ENCODE measurements at regions not wholly inside any gene's neighbourhood (a gene's known extent, or its start where the extent isn't known, plus 50 kb on each side); places are given as distances from the start of the nearest gene placed in this dataset.

GRCh38 chr2:7239078-7239477 is 321.9 kb downstream of the RNF144A start:
- Histone ChIP-seq H3K9me3 (ENCODE audit: low read length) (no peaks in the 10 kb centered on the region), H2AFZ (ENCODE audit: low read length) (no peak overlapping the region), H3K4me1 (ENCODE audit: low read length) (no peaks in the 10 kb centered on the region), H4K20me1 (ENCODE audit: insufficient read depth, low read depth, low read length) (no peaks in the 10 kb centered on the region), H3K9ac (ENCODE audit: low read length) (no peak overlapping the region), H3K36me3 (ENCODE audit: insufficient read depth, low read length) (no peaks in the 10 kb centered on the region), H3K4me2 (ENCODE audit: low read depth, low read length, poor library complexity, severe bottlenecking) (no peak overlapping the region), H3K27ac (ENCODE audit: low read length) (no peak overlapping the region), H3K79me2 (ENCODE audit: low read length) (no peaks in the 10 kb centered on the region), H3K4me3 (ENCODE audit: low read length) (no peak overlapping the region), H3K27me3 (ENCODE audit: low read length) (no peaks in the 10 kb centered on the region), H3K9me2 (replicated peaks; ENCODE audit: insufficient read depth, low read length) (no peaks in the 10 kb centered on the region)
- no peak for DNase-seq

- no peaks in the 10 kb centered on the region for H4K20me1 ChIP-seq (ENCODE audit: insufficient read depth, low read depth, low read length)
- H3K4me3 ChIP-seq (ENCODE audit: low read length), result no peak overlapping the region
- no peaks in the 10 kb centered on the region for H3K36me3 ChIP-seq (ENCODE audit: insufficient read depth, low read length)
- H3K4me1 ChIP-seq (ENCODE audit: low read length), result no peaks in the 10 kb centered on the region
- H3K9ac ChIP-seq (ENCODE audit: low read length), result no peak overlapping the region
- no peak for DNase-seq
- no peaks in the 10 kb centered on the region for H3K9me3 ChIP-seq (ENCODE audit: low read length)
- H3K27ac ChIP-seq (ENCODE audit: low read length), result no peak overlapping the region
- H3K79me2 ChIP-seq (ENCODE audit: low read length), result no peaks in the 10 kb centered on the region
- no peaks in the 10 kb centered on the region for H3K27me3 ChIP-seq (ENCODE audit: low read length)
- no peak overlapping the region for H3K4me2 ChIP-seq (ENCODE audit: low read depth, low read length, poor library complexity, severe bottlenecking)
- no peaks in the 10 kb centered on the region for H3K9me2 ChIP-seq (replicated peaks; ENCODE audit: insufficient read depth, low read length)
- H2AFZ ChIP-seq (ENCODE audit: low read length), result no peak overlapping the region
Observed at GRCh38 chr2:7241041-7241745, 324.0 kb downstream of the RNF144A start.

- H3K27ac ChIP-seq (ENCODE audit: low read length), result no peak overlapping the region
- H3K4me2 ChIP-seq (ENCODE audit: low read depth, low read length, poor library complexity, severe bottlenecking), result no peak overlapping the region
- H3K9me2 ChIP-seq (replicated peaks; ENCODE audit: insufficient read depth, low read length), result no peaks in the 10 kb centered on the region
- H3K9ac ChIP-seq (ENCODE audit: low read length), result no peak overlapping the region
- no peaks in the 10 kb centered on the region for H3K4me1 ChIP-seq (ENCODE audit: low read length)
- no peaks in the 10 kb centered on the region for H3K36me3 ChIP-seq (ENCODE audit: insufficient read depth, low read length)
- no peak for DNase-seq
- no peaks in the 10 kb centered on the region for H3K27me3 ChIP-seq (ENCODE audit: low read length)
- H2AFZ ChIP-seq (ENCODE audit: low read length), result no peak overlapping the region
- no peaks in the 10 kb centered on the region for H4K20me1 ChIP-seq (ENCODE audit: insufficient read depth, low read depth, low read length)
- H3K79me2 ChIP-seq (ENCODE audit: low read length), result no peaks in the 10 kb centered on the region
- H3K4me3 ChIP-seq (ENCODE audit: low read length), result no peak overlapping the region
- H3K9me3 ChIP-seq (ENCODE audit: low read length), result no peaks in the 10 kb centered on the region
Observed at GRCh38 chr2:7242189-7242867, 325.1 kb downstream of the RNF144A start.

- H4K20me1 ChIP-seq (ENCODE audit: insufficient read depth, low read depth, low read length), result no peaks in the 10 kb centered on the region
- H3K27me3 ChIP-seq (ENCODE audit: low read length), result no peaks in the 10 kb centered on the region
- H3K4me2 ChIP-seq (ENCODE audit: low read depth, low read length, poor library complexity, severe bottlenecking), result no peak overlapping the region
- H3K9me2 ChIP-seq (replicated peaks; ENCODE audit: insufficient read depth, low read length), result no peaks in the 10 kb centered on the region
- H2AFZ ChIP-seq (ENCODE audit: low read length), result no peak overlapping the region
- H3K27ac ChIP-seq (ENCODE audit: low read length), result no peak overlapping the region
- no peak for DNase-seq
- H3K9me3 ChIP-seq (ENCODE audit: low read length), result no peaks in the 10 kb centered on the region
- no peaks in the 10 kb centered on the region for H3K4me1 ChIP-seq (ENCODE audit: low read length)
- no peaks in the 10 kb centered on the region for H3K36me3 ChIP-seq (ENCODE audit: insufficient read depth, low read length)
- H3K4me3 ChIP-seq (ENCODE audit: low read length), result no peak overlapping the region
- H3K9ac ChIP-seq (ENCODE audit: low read length), result no peak overlapping the region
- no peaks in the 10 kb centered on the region for H3K79me2 ChIP-seq (ENCODE audit: low read length)
Observed at GRCh38 chr2:7243276-7243675, 326.1 kb downstream of the RNF144A start.

- Histone ChIP-seq H4K20me1 (ENCODE audit: insufficient read depth, low read depth, low read length) (no peaks in the 10 kb centered on the region), H3K27me3 (ENCODE audit: low read length) (no peaks in the 10 kb centered on the region), H3K9ac (ENCODE audit: low read length) (no peak overlapping the region), H3K9me2 (replicated peaks; ENCODE audit: insufficient read depth, low read length) (no peaks in the 10 kb centered on the region), H3K79me2 (ENCODE audit: low read length) (no peaks in the 10 kb centered on the region), H3K4me2 (ENCODE audit: low read depth, low read length, poor library complexity, severe bottlenecking) (no peak overlapping the region), H3K4me1 (ENCODE audit: low read length) (no peaks in the 10 kb centered on the region), H3K9me3 (ENCODE audit: low read length) (no peaks in the 10 kb centered on the region), H3K27ac (ENCODE audit: low read length) (no peak overlapping the region), H2AFZ (ENCODE audit: low read length) (no peak overlapping the region), H3K4me3 (ENCODE audit: low read length) (no peak overlapping the region), H3K36me3 (ENCODE audit: insufficient read depth, low read length) (no peaks in the 10 kb centered on the region)
- DNase-seq, result no peak
Observed at GRCh38 chr2:7256377-7256776, 339.2 kb downstream of the RNF144A start.

- H3K9me3 ChIP-seq (ENCODE audit: low read length), result no peaks in the 10 kb centered on the region
- H3K36me3 ChIP-seq (ENCODE audit: insufficient read depth, low read length), result no peaks in the 10 kb centered on the region
- no peaks in the 10 kb centered on the region for H4K20me1 ChIP-seq (ENCODE audit: insufficient read depth, low read depth, low read length)
- DNase-seq, result no peak
- H3K27ac ChIP-seq (ENCODE audit: low read length), result no peak overlapping the region
- H3K4me1 ChIP-seq (ENCODE audit: low read length), result no peaks in the 10 kb centered on the region
- no peaks in the 10 kb centered on the region for H3K9me2 ChIP-seq (replicated peaks; ENCODE audit: insufficient read depth, low read length)
- no peak overlapping the region for H3K4me3 ChIP-seq (ENCODE audit: low read length)
- no peak overlapping the region for H2AFZ ChIP-seq (ENCODE audit: low read length)
- H3K9ac ChIP-seq (ENCODE audit: low read length), result no peak overlapping the region
- H3K27me3 ChIP-seq (ENCODE audit: low read length), result no peaks in the 10 kb centered on the region
- H3K4me2 ChIP-seq (ENCODE audit: low read depth, low read length, poor library complexity, severe bottlenecking), result no peak overlapping the region
- no peaks in the 10 kb centered on the region for H3K79me2 ChIP-seq (ENCODE audit: low read length)
Observed at GRCh38 chr2:7262727-7263126, 345.5 kb downstream of the RNF144A start.

GRCh38 chr2:7264791-7265190 is 347.6 kb downstream of the RNF144A start:
- no peak for DNase-seq
- Histone ChIP-seq H3K4me1 (ENCODE audit: low read length) (no peaks in the 10 kb centered on the region), H3K4me3 (ENCODE audit: low read length) (no peak overlapping the region), H3K27ac (ENCODE audit: low read length) (no peak overlapping the region), H2AFZ (ENCODE audit: low read length) (no peak overlapping the region), H3K27me3 (ENCODE audit: low read length) (no peaks in the 10 kb centered on the region), H3K9me2 (replicated peaks; ENCODE audit: insufficient read depth, low read length) (no peaks in the 10 kb centered on the region), H4K20me1 (ENCODE audit: insufficient read depth, low read depth, low read length) (no peaks in the 10 kb centered on the region), H3K4me2 (ENCODE audit: low read depth, low read length, poor library complexity, severe bottlenecking) (no peak overlapping the region), H3K36me3 (ENCODE audit: insufficient read depth, low read length) (no peaks in the 10 kb centered on the region), H3K79me2 (ENCODE audit: low read length) (no peaks in the 10 kb centered on the region), H3K9me3 (ENCODE audit: low read length) (no peaks in the 10 kb centered on the region), H3K9ac (ENCODE audit: low read length) (no peak overlapping the region)

GRCh38 chr2:7265286-7265685 is 348.1 kb downstream of the RNF144A start:
- no peaks in the 10 kb centered on the region for H3K9me3 ChIP-seq (ENCODE audit: low read length)
- H4K20me1 ChIP-seq (ENCODE audit: insufficient read depth, low read depth, low read length), result no peaks in the 10 kb centered on the region
- DNase-seq, result no peak
- H3K79me2 ChIP-seq (ENCODE audit: low read length), result no peaks in the 10 kb centered on the region
- no peaks in the 10 kb centered on the region for H3K36me3 ChIP-seq (ENCODE audit: insufficient read depth, low read length)
- no peak overlapping the region for H3K4me3 ChIP-seq (ENCODE audit: low read length)
- no peak overlapping the region for H2AFZ ChIP-seq (ENCODE audit: low read length)
- H3K9me2 ChIP-seq (replicated peaks; ENCODE audit: insufficient read depth, low read length), result no peaks in the 10 kb centered on the region
- H3K4me1 ChIP-seq (ENCODE audit: low read length), result no peaks in the 10 kb centered on the region
- no peaks in the 10 kb centered on the region for H3K27me3 ChIP-seq (ENCODE audit: low read length)
- no peak overlapping the region for H3K9ac ChIP-seq (ENCODE audit: low read length)
- no peak overlapping the region for H3K4me2 ChIP-seq (ENCODE audit: low read depth, low read length, poor library complexity, severe bottlenecking)
- H3K27ac ChIP-seq (ENCODE audit: low read length), result no peak overlapping the region

Data from Karpas-422 (cell line).